Gastroesophageal sphincter (tissue), 3 donors: ENCODE measurements at regions not wholly inside any gene's neighbourhood (a gene's known extent, or its start where the extent isn't known, plus 50 kb on each side); places are given as distances from the start of the nearest gene placed in this dataset.

Experiments
- POLR2AphosphoS5 ChIP-seq: sonication (generic); formaldehyde crosslinking; IDR thresholded peaks from one replicate; pipeline ENCODE4 v1.6.1; 2017; ENCODE audit warnings: antibody characterized with exemption
- TF ChIP-seq, protein P1 (sequence below), 4 experiments: fragments of 200-600 bp in 2 of 4; fragments of 450-650 bp in 2 of 4; sonication (generic) in 1 of 4; IDR thresholded peaks; one replicate each; pipeline ENCODE4 v1.5.1; 2017 to 2019; ENCODE audit warnings: antibody characterized with exemption in 4 of 4, mild to moderate bottlenecking in 2 of 4, moderate library complexity in 2 of 4

DNA sequence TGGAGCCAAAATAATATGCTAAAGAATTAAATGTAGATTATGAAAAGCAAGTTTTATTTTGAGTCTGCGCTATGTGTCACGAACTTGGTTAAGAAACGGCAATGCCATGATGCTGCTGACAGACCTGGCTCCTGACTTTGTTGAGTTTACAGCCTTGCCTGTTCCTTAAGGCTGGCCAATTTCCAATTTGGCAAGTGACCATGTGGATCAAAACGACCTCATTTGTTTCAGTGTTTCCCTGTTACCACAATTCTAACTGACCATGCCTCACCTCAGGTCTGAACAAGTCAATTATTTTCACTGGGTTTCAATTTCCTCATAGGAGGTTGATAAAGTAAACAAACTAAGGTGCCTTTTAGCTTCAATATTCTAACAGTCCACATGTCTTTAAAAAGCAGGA is 461.4 kb downstream of the ZNF608 start:
- TF ChIP-seq, protein P1, sequence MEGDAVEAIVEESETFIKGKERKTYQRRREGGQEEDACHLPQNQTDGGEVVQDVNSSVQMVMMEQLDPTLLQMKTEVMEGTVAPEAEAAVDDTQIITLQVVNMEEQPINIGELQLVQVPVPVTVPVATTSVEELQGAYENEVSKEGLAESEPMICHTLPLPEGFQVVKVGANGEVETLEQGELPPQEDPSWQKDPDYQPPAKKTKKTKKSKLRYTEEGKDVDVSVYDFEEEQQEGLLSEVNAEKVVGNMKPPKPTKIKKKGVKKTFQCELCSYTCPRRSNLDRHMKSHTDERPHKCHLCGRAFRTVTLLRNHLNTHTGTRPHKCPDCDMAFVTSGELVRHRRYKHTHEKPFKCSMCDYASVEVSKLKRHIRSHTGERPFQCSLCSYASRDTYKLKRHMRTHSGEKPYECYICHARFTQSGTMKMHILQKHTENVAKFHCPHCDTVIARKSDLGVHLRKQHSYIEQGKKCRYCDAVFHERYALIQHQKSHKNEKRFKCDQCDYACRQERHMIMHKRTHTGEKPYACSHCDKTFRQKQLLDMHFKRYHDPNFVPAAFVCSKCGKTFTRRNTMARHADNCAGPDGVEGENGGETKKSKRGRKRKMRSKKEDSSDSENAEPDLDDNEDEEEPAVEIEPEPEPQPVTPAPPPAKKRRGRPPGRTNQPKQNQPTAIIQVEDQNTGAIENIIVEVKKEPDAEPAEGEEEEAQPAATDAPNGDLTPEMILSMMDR (IDR thresholded peaks at IDR 0.05) = no peak
- TF ChIP-seq POLR2AphosphoS5 = no peak
